ENCODE measurements at regions not wholly inside any gene's neighbourhood (a gene's known extent, or its start where the extent isn't known, plus 50 kb on each side); places are given as distances from the start of the nearest gene placed in this dataset.

DNA sequence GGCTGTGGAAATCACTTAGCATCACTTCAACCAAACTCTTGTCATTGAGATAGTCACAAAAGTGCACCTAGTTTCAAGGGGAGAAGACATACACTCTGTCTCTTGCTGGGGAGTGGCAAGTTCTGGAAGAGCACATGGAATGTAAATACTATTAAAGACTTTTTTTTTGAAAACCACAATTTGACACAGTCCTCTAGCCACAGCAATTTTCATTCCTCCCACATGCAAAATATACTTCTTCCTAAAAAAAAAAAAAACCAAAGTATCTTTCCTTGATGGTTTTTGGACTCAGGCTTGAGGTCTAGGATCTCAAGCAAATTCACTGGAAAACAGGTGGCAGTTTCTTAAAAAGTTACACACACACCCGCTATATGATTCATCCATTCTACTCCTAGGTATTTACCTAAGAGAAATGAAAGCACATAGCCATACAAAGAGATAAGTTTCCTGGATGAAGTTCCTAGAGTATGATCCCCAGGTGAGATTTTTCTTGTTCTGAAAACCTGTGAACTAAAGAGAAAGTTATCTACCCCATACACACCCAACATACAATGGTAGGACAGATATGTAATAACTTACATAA is 295.8 kb downstream of the SP3 start:
- DNase-seq (ENCODE audit: low spot score), result no peak

- no peak for DNase-seq (ENCODE audit: low spot score)
Observed at GRCh38 chr2:173669888-173670287, 295.3 kb downstream of the SP3 start.

- DNase-seq (ENCODE audit: low spot score), result no peak
Observed at GRCh38 chr2:173672573-173673340, 292.4 kb downstream of the SP3 start.

- DNase-seq (ENCODE audit: low spot score), result no peak
Observed at GRCh38 chr2:173673640-173674039, 291.5 kb downstream of the SP3 start.

GRCh38 chr2:173676647-173677046 is 288.5 kb downstream of the SP3 start:
- no peak for DNase-seq (ENCODE audit: low spot score)

DNA sequence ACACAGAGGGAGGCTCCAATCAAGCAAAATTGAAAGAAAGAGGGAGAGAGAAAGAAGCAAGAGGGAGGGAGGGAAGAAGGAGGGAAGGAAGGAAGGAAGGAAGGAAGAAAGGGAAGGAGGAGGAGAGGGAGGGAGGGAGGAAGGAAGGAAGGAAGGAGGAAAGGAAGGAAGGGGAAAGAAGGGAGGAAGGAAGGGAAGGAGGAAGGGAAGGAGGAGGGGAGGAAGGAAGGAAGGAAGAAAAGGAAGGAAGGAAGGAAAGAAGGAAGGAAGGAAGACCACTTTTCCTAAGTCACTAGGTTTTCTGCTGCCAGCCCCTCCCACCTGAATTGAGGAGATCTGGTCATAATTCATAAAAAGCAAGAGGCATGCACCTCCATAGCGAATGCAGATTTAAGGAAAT is 287.0 kb downstream of the SP3 start:
- no peak for DNase-seq (ENCODE audit: low spot score)

GRCh38 chr2:173680574-173680973 is 284.6 kb downstream of the SP3 start:
- DNase-seq (ENCODE audit: low spot score), result no peak

- DNase-seq (ENCODE audit: low spot score), result no peak
Observed at GRCh38 chr2:173681881-173682650, 283.1 kb downstream of the SP3 start.

DNA sequence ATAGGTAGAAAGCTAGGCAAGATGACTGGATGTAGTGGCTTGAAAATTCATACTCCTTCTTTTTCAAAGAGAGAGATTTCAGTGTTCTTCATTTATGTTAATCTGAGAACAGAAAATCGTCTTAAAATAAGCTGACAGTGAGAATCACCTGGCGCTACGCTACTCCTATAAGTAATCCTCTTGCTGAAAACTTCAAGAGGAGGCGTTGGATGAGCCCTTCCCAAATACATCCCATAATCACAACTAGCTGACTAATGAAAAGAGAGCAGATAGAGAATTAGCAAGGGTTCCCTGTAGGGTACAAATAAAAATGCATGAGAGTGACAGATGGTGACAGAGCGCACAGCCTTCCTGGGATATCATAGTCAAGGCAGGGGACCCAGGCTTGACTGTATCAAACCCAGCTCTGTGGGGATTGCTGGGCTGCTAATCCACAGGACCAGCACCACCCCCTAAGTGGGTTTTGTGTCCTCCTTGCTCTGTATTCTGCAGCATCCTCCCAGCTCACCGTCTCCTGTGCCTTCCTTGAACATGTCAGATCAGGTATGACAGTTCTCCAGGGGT is 280.2 kb downstream of the SP3 start:
- DNase-seq (ENCODE audit: low spot score), result no peak

DNA sequence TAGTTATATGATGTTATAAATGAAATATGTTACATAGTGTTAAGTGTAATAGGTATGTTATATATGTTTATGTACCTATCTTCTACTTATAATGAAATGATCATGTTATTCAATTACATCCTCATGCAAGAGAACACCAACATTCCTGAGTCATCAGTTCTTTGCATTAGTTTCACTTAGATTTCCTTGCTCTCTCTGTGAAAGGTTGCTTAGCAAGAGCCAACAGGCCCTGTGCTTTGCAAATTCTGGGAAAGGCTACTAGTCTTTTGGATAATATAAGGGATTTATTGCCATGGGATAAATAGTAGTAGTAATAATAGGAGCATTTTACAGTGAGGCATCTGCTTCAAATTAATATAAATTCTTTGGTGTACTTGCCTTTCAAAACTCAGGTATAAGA is 274.8 kb downstream of the SP3 start:
- DNase-seq (ENCODE audit: low spot score), result no peak

GRCh38 chr2:173692068-173692467 is 273.1 kb downstream of the SP3 start:
- no peak for DNase-seq (ENCODE audit: low spot score)

DNA sequence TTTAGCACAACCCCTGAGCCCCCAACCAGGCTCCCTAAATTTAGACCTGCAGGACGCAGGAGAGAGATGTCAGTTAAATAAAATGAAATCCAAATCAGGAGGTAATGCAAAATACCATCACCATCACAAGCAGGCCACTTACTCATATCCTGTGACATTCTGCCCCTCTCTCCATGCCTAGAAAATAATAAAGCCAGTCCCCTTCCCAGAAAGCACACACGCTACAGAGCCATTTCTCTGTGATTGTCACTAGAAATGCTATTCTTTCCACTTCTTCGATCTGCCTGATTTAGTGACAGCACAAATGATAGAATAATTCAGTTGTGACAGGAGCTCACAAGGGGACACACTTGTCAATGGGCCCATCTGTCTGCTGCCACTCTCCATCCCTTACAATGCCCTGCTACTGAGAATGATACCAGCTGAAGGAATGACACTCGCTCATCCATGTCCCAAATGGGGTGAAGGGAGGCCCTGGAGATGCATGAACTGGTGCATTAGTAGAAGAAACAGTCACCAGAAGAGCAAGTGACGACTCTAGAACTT is 272.1 kb downstream of the SP3 start:
- no peak for DNase-seq (ENCODE audit: low spot score)

DNA sequence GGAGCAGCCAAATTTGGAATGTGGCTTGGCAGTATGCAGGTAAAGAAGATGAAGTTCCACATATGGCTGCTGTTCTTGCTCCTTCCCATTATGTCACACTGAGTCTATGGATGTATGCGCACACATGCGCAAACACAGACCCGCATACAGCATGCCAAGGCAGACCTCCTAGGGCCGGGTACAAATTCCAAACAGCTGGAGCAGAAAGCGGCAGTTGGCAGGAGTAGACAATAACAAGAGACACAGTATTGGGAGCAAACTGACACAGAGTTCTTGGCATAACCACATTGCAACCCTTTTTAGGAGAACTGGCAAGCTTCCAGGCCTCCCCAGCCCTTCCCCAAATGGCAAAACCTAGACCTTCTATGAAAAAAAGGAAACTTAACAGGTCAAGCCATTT is 268.9 kb downstream of the SP3 start:
- DNase-seq (ENCODE audit: low spot score), result no peak

- DNase-seq (ENCODE audit: low spot score), result no peak
Observed at GRCh38 chr2:173697929-173698328, 267.2 kb downstream of the SP3 start.

DNA sequence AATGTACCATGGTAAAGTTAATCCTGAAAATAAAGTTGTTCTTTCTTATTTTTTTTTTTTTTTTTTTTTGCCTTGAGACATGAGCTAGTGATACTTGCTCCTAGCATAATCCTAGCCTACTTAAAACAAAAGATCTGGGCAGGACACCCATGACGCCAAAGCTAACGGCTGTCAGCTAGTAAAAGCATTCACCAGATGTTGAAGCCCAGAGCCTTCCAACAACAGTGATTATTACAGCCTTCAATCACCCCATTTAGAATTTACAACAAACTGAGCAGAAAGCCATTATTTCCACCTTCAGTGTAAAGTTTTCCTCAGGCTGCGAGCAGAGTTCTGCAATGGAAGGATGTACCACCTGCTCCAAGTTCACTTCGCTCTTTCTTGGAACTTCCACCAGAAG is 259.5 kb downstream of the SP3 start:
- no peak for DNase-seq (ENCODE audit: low spot score)

DNA sequence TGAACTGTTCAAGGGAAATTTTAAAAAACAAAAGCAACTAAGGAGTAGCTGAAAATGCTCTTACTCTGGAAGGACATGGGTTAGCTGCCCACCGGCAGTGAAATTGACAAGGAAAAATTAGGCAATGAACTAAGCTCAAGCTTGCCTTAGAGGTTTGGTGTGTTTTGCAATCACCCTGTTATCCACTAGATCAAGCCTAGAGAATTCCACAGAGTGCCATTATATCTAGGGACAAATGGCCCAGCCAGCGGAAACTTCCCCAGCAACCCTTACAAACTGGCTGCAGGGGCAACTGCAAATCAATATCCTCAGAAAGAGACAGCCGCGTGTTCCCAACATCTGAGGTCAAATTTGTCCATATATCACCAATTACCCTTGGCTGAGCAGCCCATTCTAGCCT is 258.2 kb downstream of the SP3 start:
- no peak for DNase-seq (ENCODE audit: low spot score)

- DNase-seq (ENCODE audit: low spot score), result no peak
Observed at GRCh38 chr2:173708806-173709205, 256.4 kb downstream of the SP3 start.

DNA sequence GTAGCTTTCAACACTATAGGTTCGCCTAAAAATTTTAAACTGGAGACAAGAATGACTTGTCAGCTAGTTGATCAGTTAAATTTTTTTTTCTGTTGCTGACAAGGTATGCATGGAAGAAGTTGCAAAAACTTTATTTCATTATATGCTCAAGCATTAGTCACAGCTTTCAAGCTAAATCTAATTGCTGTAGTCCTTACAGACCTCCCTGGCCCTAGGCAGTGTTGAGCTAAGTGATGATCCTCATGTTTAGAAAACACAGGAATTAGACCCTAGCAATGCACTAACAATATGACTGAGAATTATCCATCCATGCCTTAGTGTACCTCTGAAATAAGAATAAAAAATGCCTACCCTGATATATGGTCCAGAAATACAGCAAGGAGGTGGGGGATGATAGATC is 253.4 kb downstream of the SP3 start:
- no peak for DNase-seq (ENCODE audit: low spot score)

DNA sequence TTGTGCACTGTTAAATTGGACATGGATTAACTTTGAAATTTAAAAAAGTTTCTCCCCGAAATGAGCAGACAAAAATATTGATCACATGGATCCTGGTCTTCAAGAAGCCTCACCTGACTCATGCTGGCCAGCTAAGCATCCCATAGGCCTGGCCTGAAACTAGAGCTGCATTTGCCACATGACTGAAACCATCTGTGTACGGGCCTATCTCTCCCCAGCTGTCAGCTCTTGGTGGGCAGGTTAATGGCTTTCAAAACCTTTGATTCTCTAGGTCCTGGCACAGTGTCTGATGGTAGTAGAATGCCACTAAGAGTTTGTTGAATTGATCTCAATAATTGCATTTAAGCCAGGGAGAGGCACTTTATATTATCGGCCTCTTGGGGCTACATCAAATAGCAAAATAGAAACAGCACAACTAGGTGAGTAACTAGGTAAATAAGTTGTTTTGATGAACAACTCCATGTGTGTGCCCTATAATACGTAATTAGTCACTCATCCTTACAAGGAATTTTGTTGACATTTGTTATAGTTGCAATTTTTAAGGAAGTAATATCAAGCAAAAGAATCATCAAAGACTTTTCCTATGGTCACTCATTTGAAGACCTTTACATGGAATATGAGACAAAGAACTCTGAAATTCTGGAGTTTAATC is 251.1 kb downstream of the SP3 start:
- no peak for DNase-seq (ENCODE audit: low spot score)

DNA sequence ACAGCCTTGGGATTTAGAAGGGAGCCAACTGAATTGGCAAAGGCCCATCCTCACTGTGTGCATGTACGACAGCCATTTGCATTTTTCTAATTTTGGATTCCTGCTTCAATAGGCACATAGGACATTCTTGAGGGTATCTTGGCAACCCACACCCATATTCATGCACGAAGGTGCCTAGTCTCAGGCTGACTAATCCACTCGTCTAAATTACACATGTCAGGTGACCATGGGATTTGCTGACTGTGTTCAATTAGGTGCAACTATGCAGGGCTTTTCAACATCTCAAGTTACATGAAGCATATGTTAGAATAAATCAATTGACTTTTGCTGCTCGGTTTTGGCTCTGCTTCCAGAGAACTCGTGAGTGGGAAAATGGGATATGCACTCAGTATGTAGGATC is 249.7 kb downstream of the SP3 start:
- DNase-seq (ENCODE audit: low spot score), result no peak

DNA sequence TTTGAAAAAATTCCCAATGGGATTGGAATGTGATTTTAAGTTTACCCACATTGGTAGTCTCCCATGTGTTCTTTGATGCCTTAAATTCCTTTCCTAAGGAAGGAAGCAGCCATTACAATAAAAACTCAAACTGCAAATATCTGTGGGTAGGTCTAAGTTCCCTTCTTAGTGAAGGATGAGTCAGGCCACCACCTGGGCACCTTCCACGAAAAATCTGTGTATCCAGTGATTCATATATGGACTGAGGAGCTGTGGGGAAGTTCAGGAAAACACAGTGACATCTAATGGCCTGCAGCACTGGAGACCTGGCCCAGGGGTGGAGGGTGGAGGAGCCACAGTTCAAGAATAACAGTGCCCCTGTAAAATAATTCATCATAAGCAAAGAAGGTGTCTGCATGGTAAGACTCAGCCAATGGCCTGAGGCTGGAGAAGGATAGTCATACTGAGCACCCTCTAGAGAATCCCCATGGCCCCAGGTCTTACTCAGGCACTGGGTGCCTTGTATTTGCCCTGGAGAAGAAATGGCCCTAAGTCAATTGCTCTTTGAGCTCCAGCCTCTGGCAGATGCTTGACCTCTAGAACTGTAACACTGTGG is 248.6 kb downstream of the SP3 start:
- no peak for DNase-seq (ENCODE audit: low spot score)

- no peak for DNase-seq (ENCODE audit: low spot score)
Observed at GRCh38 chr2:173719471-173719870, 245.7 kb downstream of the SP3 start.
